ENCODE measurements at regions not wholly inside any gene's neighbourhood (a gene's known extent, or its start where the extent isn't known, plus 50 kb on each side); places are given as distances from the start of the nearest gene placed in this dataset.

- H3K27me3 ChIP-seq (replicated peaks in 1 of 2; ENCODE audit: control insufficient read depth in 2 of 2, insufficient read depth in 2 of 2, low read length in 1 of 2) = peaks cover 0 to 3% of the 10 kb centered on the region in 2 experiments; a peak in 2 of 4 replicates
- H3K27ac ChIP-seq (ENCODE audit: control insufficient read depth, insufficient read depth) = no peak overlapping the region
- no peaks in the 10 kb centered on the region for H3K4me1 ChIP-seq (ENCODE audit: control insufficient read depth, insufficient read depth, low read length)
- POLR2A ChIA-PET = no interaction called here
- no peaks in the 10 kb centered on the region for H3K9me3 ChIP-seq (replicated peaks; ENCODE audit: control insufficient read depth, insufficient read depth, low read length)
- ATAC-seq (no peak), FAIRE-seq (no peak), DNase-seq (ENCODE audit: low read depth, low spot score) (no peak)
- H2AFZ ChIP-seq (ENCODE audit: control insufficient read depth, low read depth, low read length) = no peak overlapping the region
- RAD21 ChIA-PET (ENCODE audit: unreplicated experiment) = no interaction called here
- no TSS peak for BruUV-seq (replicated peaks)
- no peaks in the 10 kb centered on the region for H4K20me1 ChIP-seq (ENCODE audit: control insufficient read depth, insufficient read depth)
- no peak overlapping the region for H3K9ac ChIP-seq (ENCODE audit: control insufficient read depth, insufficient read depth, low read length)
- H3K79me2 ChIP-seq (ENCODE audit: control insufficient read depth, insufficient read depth, low read length) = no peaks in the 10 kb centered on the region
- CTCF ChIA-PET = no interaction called here
- H3K4me3 ChIP-seq = no peak overlapping the region
- intact Hi-C loops (cut with micrococcal nuclease; ENCODE audit: unreplicated experiment) = no loop called here
- no peaks in the 10 kb centered on the region for H3K36me3 ChIP-seq (ENCODE audit: control insufficient read depth in 2 of 2, insufficient read depth in 2 of 2, low read length in 1 of 2)
- SMC1A ChIA-PET (ENCODE audit: uncharacterized antibody, unreplicated experiment) = interaction anchor here (1.1 kb wide), 1 partner anchor 64 kb away, joined by 3 read pairs; no protein-coding TSS in a partner anchor
- WGBS (ENCODE audit: insufficient coverage, insufficient replicate concordance, low lambda C conversion rate, missing lambda C conversion rate) = 4% methylated on average over 2 of the region's 2 CpGs
- TF ChIP-seq ZNF207 (IDR thresholded peaks at IDR 0.05; ENCODE audit: borderline replicate concordance) (no peak), GABPA (IDR thresholded peaks at IDR 0.05; ENCODE audit: low read depth) (no peak), RAD21 (IDR thresholded peaks at IDR 0.05; ENCODE audit: insufficient read depth, low read depth, low read length) (no peak), BACH1 (IDR thresholded peaks at IDR 0.05; ENCODE audit: borderline replicate concordance) (no peak), BMI1 (IDR thresholded peaks at IDR 0.05; ENCODE audit: borderline replicate concordance) (no peak), LARP7 (IDR thresholded peaks at IDR 0.05) (no peak), PBX3 (IDR thresholded peaks at IDR 0.05; ENCODE audit: insufficient replicate concordance, low read depth, low read length) (no peak), ATF7 (IDR thresholded peaks at IDR 0.05; ENCODE audit: low read depth) (no peak), HCFC1 (IDR thresholded peaks at IDR 0.05; ENCODE audit: low read length) (no peak), HDAC2 (IDR thresholded peaks at IDR 0.05) (no peak)
- H3K4me2 ChIP-seq (ENCODE audit: control insufficient read depth, insufficient read depth) = no peak overlapping the region
- in situ Hi-C loops (cut with MboI) = no loop called here
Observed at GRCh38 chr2:118569876-118570535, 277.4 kb downstream of the EN1 start.

Data from GM12878 (cell line).